ENCODE measurements at regions not wholly inside any gene's neighbourhood (a gene's known extent, or its start where the extent isn't known, plus 50 kb on each side); places are given as distances from the start of the nearest gene placed in this dataset.

GRCh38 chr9:118271936-118272335, 567.7 kb downstream of the TLR4 start:
- DNase-seq (ENCODE audit: extremely low spot score, insufficient read length, low read depth) (no peak), FAIRE-seq (no peak)

GRCh38 chr9:118273048-118273447, 568.8 kb downstream of the TLR4 start:
- DNase-seq (ENCODE audit: extremely low spot score, insufficient read length, low read depth) = no peak
- FAIRE-seq = no peak

GRCh38 chr9:118276784-118277183, 572.6 kb downstream of the TLR4 start:
- DNase-seq (ENCODE audit: extremely low spot score, insufficient read length, low read depth) (no peak), FAIRE-seq (no peak)

- FAIRE-seq = no peak
- no peak for DNase-seq (ENCODE audit: extremely low spot score, insufficient read length, low read depth)
Measured at GRCh38 chr9:118281772-118282171, 577.6 kb downstream of the TLR4 start.

GRCh38 chr9:118283488-118283887, 579.3 kb downstream of the TLR4 start:
- no peak for FAIRE-seq
- DNase-seq (ENCODE audit: extremely low spot score, insufficient read length, low read depth) = no peak

GRCh38 chr9:118290116-118290515, 585.9 kb downstream of the TLR4 start:
- no peak for FAIRE-seq
- DNase-seq (ENCODE audit: extremely low spot score, insufficient read length, low read depth) = no peak

GRCh38 chr9:118295413-118295812, 591.2 kb downstream of the TLR4 start:
- no peak for DNase-seq (ENCODE audit: extremely low spot score, insufficient read length, low read depth)
- no peak for FAIRE-seq

GRCh38 chr9:118302721-118303120, 598.5 kb downstream of the TLR4 start:
- DNase-seq (ENCODE audit: extremely low spot score, insufficient read length, low read depth) (no peak), FAIRE-seq (no peak)

GRCh38 chr9:118303216-118303615, 599.0 kb downstream of the TLR4 start:
- no peak for DNase-seq (ENCODE audit: extremely low spot score, insufficient read length, low read depth)
- no peak for FAIRE-seq

- DNase-seq (ENCODE audit: extremely low spot score, insufficient read length, low read depth) (no peak), FAIRE-seq (no peak)
Measured at GRCh38 chr9:118305331-118305730, 601.1 kb downstream of the TLR4 start.

- DNase-seq (ENCODE audit: extremely low spot score, insufficient read length, low read depth) (no peak), FAIRE-seq (no peak)
Measured at GRCh38 chr9:118306801-118307200, 602.6 kb downstream of the TLR4 start.

GRCh38 chr9:118313965-118314364, 609.8 kb downstream of the TLR4 start:
- FAIRE-seq = no peak
- no peak for DNase-seq (ENCODE audit: extremely low spot score, insufficient read length, low read depth)

GRCh38 chr9:118316831-118317343, 612.7 kb downstream of the TLR4 start:
- no peak for DNase-seq (ENCODE audit: extremely low spot score, insufficient read length, low read depth)
- FAIRE-seq = no peak

- DNase-seq (ENCODE audit: extremely low spot score, insufficient read length, low read depth) (no peak), FAIRE-seq (no peak)
Measured at GRCh38 chr9:118318770-118319431, 614.7 kb downstream of the TLR4 start.

GRCh38 chr9:118321788-118322187, 617.6 kb downstream of the TLR4 start:
- DNase-seq (ENCODE audit: extremely low spot score, insufficient read length, low read depth) (no peak), FAIRE-seq (no peak)

- no peak for FAIRE-seq
- no peak for DNase-seq (ENCODE audit: extremely low spot score, insufficient read length, low read depth)
Measured at GRCh38 chr9:118324706-118325105, 620.5 kb downstream of the TLR4 start.

- FAIRE-seq = no peak
- DNase-seq (ENCODE audit: extremely low spot score, insufficient read length, low read depth) = no peak
Measured at GRCh38 chr9:118325757-118326156, 621.6 kb downstream of the TLR4 start.

GRCh38 chr9:118326326-118326725, 622.1 kb downstream of the TLR4 start:
- no peak for FAIRE-seq
- DNase-seq (ENCODE audit: extremely low spot score, insufficient read length, low read depth) = no peak

GRCh38 chr9:118330191-118330986, 626.2 kb downstream of the TLR4 start:
- FAIRE-seq = no peak
- no peak for DNase-seq (ENCODE audit: extremely low spot score, insufficient read length, low read depth)

GRCh38 chr9:118331622-118332045, 627.4 kb downstream of the TLR4 start:
- DNase-seq (ENCODE audit: extremely low spot score, insufficient read length, low read depth) = no peak
- no peak for FAIRE-seq

- no peak for DNase-seq (ENCODE audit: extremely low spot score, insufficient read length, low read depth)
- no peak for FAIRE-seq
Measured at GRCh38 chr9:118336250-118336942, 632.2 kb downstream of the TLR4 start.
